Endothelial cell of umbilical vein (primary cell): ENCODE measurements at regions not wholly inside any gene's neighbourhood (a gene's known extent, or its start where the extent isn't known, plus 50 kb on each side); places are given as distances from the start of the nearest gene placed in this dataset.

Experiments used
- BruUV-seq: library from RNA; stranded (reverse); fragments of 400-500 nt; replicated peaks from 2 replicates; lab custom pipeline; 2021; lab: Mats Ljungman, UMichigan
- CTCF ChIA-PET: fragments of 300-600, 350-600 bp; sonication (Branson Sonifier 250); formaldehyde crosslinking; loops from one replicate; lab custom pipeline; 2021; ENCODE audit warnings: antibody characterized with exemption, inconsistent platforms; lab: Charles Lee
- POLR2A ChIA-PET: fragments of 300-600, 350-600 bp; sonication (Branson Sonifier 250); formaldehyde crosslinking; loops from one replicate; lab custom pipeline; 2021; ENCODE audit warnings: antibody characterized with exemption, inconsistent platforms; lab: Charles Lee
- DNase-seq: peaks from one replicate; pipeline ENCODE4 v3.0.0-alpha.2; 2011; ENCODE audit warnings: low read depth, low spot score
- FAIRE-seq: peaks from 2 replicates; lab custom pipeline; 2011; peaks lifted over from hg19 to GRCh38; lab: Jason Lieb, UNC
- H2AFZ ChIP-seq: 2 replicates; pipeline ENCODE4 v1.6.0; 2012; ENCODE audit warnings: low read depth, low read length, control low read depth, inconsistent platforms
- H3K27ac ChIP-seq: 2 replicates; pipeline ENCODE4 v1.5.1; 2011; ENCODE audit warnings: low read depth, mild to moderate bottlenecking, control low read depth, low read length, moderate library complexity; ENCODE audit not compliant: insufficient read depth
- H3K27me3 ChIP-seq, 2 experiments: 2 replicates each; pipeline versions ENCODE4 v1.6.0 to v1.6.1; 2011; ENCODE audit warnings: low read length in 2 of 2, mixed read lengths in 1 of 2; ENCODE audit not compliant: control insufficient read depth in 2 of 2, insufficient read depth in 2 of 2
- H3K36me3 ChIP-seq, 2 experiments: 2 replicates in 1 of 2; 3 replicates in 1 of 2; pipeline ENCODE4 v1.5.1; 2011; ENCODE audit warnings: low read length in 2 of 2, mild to moderate bottlenecking in 1 of 2, moderate library complexity in 1 of 2; ENCODE audit not compliant: control insufficient read depth in 2 of 2, insufficient read depth in 2 of 2; ENCODE audit errors: extremely low read depth in 1 of 2
- H3K4me1 ChIP-seq: 3 replicates; pipeline ENCODE4 v1.5.1; 2011; ENCODE audit warnings: mild to moderate bottlenecking, low read length; ENCODE audit not compliant: control insufficient read depth, insufficient read depth; ENCODE audit errors: extremely low read depth
- H3K4me2 ChIP-seq: 2 replicates; pipeline ENCODE4 v1.6.1; 2011; ENCODE audit warnings: low read length, control low read depth, mixed read lengths; ENCODE audit not compliant: insufficient read depth
- H3K4me3 ChIP-seq, 3 experiments: fragments of 200-600 bp in 1 of 3; sonication (generic), shearing (Covaris generic) in 1 of 3; replicated peaks in 1 of 3; 2 replicates each; pipeline ENCODE4 v1.5.1; 2011 to 2016; ENCODE audit warnings: control low read depth in 3 of 3, low read length in 3 of 3, mild to moderate bottlenecking in 2 of 3, inconsistent platforms in 1 of 3, low read depth in 1 of 3, moderate library complexity in 1 of 3; ENCODE audit not compliant: insufficient read depth in 1 of 3
- H3K79me2 ChIP-seq: 2 replicates; pipeline ENCODE4 v1.6.0; 2012; ENCODE audit warnings: low read length, inconsistent platforms; ENCODE audit not compliant: control insufficient read depth, insufficient read depth
- H3K9ac ChIP-seq: replicated peaks from 2 replicates; pipeline ENCODE3; 2011; ENCODE audit warnings: low read length, control low read depth; ENCODE audit not compliant: insufficient read depth; ENCODE audit errors: extremely low read depth
- H3K9me1 ChIP-seq: replicated peaks from 3 replicates; pipeline ENCODE4 v1.6.0; 2011; ENCODE audit warnings: mild to moderate bottlenecking, low read length; ENCODE audit not compliant: control insufficient read depth, insufficient read depth; ENCODE audit errors: extremely low read depth
- H3K9me3 ChIP-seq: replicated peaks from 2 replicates; pipeline ENCODE4 v1.5.1; 2012; ENCODE audit warnings: low read length, inconsistent platforms; ENCODE audit not compliant: control insufficient read depth, insufficient read depth
- H4K20me1 ChIP-seq: replicated peaks from 2 replicates; pipeline ENCODE3; 2011; ENCODE audit warnings: mild to moderate bottlenecking, low read length; ENCODE audit not compliant: control insufficient read depth, insufficient read depth; ENCODE audit errors: extremely low read depth
- CTCF ChIP-seq, 2 donors: IDR thresholded peaks; 1 replicate in 1 of 2; 2 replicates in 1 of 2; pipeline ENCODE4 v1.5.1; 2011; ENCODE audit warnings: low read length in 2 of 2, mild to moderate bottlenecking in 2 of 2, moderate library complexity in 2 of 2, control low read depth in 1 of 2, inconsistent platforms in 1 of 2, low read depth in 1 of 2; ENCODE audit not compliant: insufficient read depth in 1 of 2; ENCODE audit errors: extremely low read depth in 1 of 2
- EZH2 ChIP-seq: IDR thresholded peaks from 2 replicates; pipeline ENCODE4 v1.6.1; 2012; ENCODE audit warnings: borderline replicate concordance, low read depth, mild to moderate bottlenecking, moderate library complexity, low read length, inconsistent platforms; ENCODE audit not compliant: severe bottlenecking
- FOS ChIP-seq: IDR thresholded peaks from 2 replicates; pipeline ENCODE4 v1.6.1; 2011; ENCODE audit warnings: mild to moderate bottlenecking, low read length, moderate library complexity, borderline replicate concordance; ENCODE audit not compliant: insufficient read depth
- GATA2 ChIP-seq: IDR thresholded peaks from 2 replicates; pipeline ENCODE4 v1.7.0; 2011; ENCODE audit warnings: low read depth, mild to moderate bottlenecking, moderate library complexity, mixed read lengths, low read length; ENCODE audit not compliant: insufficient read length, insufficient read depth
- JUN ChIP-seq: IDR thresholded peaks from 2 replicates; pipeline ENCODE4 v1.6.1; 2011; ENCODE audit warnings: borderline replicate concordance, low read depth; ENCODE audit not compliant: insufficient read length, insufficient read depth
- MAX ChIP-seq: IDR thresholded peaks from 2 replicates; pipeline ENCODE4 v1.6.1; 2011; ENCODE audit not compliant: insufficient read depth, insufficient read length
- MYC ChIP-seq: IDR thresholded peaks from one replicate; pipeline ENCODE4 v1.6.1; 2011; ENCODE audit warnings: mild to moderate bottlenecking, low read depth, low read length
- POLR2A ChIP-seq: IDR thresholded peaks from 2 replicates; pipeline ENCODE4 v1.6.1; 2012; ENCODE audit warnings: low read depth, mild to moderate bottlenecking, control low read depth, low read length
- POLR2AphosphoS5 ChIP-seq: IDR thresholded peaks from 2 replicates; pipeline ENCODE4 v1.6.1; 2012; ENCODE audit warnings: low read depth, mild to moderate bottlenecking, control low read depth, low read length, moderate library complexity; ENCODE audit not compliant: insufficient read depth
- dilution Hi-C: fragments of 300-500 bp; cut with MboI; formaldehyde crosslinking; loops from one replicate; pipeline ENCODE4 v1.15.0; 2019; ENCODE audit warnings: low sequenced_read_pairs; ENCODE audit not compliant: extremely low pct_ligation_motif_present
- intact Hi-C: fragments of 100-400 bp; cut with micrococcal nuclease; formaldehyde crosslinking; loops from one replicate; pipeline ENCODE4 v1.10.0; 2022

DNA sequence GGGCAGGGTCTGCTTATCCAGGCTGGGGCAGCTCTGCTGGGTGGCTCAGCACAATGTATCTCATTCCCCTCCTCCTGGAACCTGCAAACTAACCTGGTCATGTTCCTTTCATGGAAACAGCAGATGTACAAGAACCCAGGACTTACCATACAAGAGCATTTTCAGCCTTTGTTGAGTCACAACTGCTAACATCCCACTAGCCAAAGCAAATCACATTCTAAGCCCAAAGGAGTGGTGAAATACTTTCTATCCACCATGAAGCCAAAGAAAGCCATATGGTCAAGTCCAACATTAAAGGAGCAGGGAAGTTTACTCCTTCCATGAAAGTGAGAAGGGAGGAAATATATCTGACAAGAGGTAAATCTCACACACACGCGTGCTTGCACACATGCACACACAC is 163.0 kb downstream of the IRS1 start:
- Histone ChIP-seq H3K9ac (no peak overlapping the region), H3K4me3 (no peak overlapping the region), H2AFZ (no peak overlapping the region), H3K27ac (no peak overlapping the region), H4K20me1 (no peaks in the 10 kb centered on the region), H3K4me2 (no peak overlapping the region), H3K4me1 (no peaks in the 10 kb centered on the region), H3K36me3 (no peaks in the 10 kb centered on the region), H3K9me1 (no peaks in the 10 kb centered on the region), H3K79me2 (no peaks in the 10 kb centered on the region), H3K9me3 (no peaks in the 10 kb centered on the region), H3K27me3 (peaks cover 2 to 5% of the 10 kb centered on the region in 2 experiments)
- DNase-seq (no peak), FAIRE-seq (no peak)
- dilution Hi-C loops, result no loop called here
- POLR2A ChIA-PET, result no interaction called here
- TF ChIP-seq CTCF (IDR thresholded peaks at IDR 0.05; ENCODE audit: extremely low read depth in 1 of 2, insufficient read depth in 1 of 2, low read depth in 1 of 2, low read length in 2 of 2), result no peak
- TF ChIP-seq POLR2A, result no peak
- TF ChIP-seq POLR2AphosphoS5, result no peak
- no peak for TF ChIP-seq FOS
- TF ChIP-seq GATA2, result no peak
- no peak for TF ChIP-seq JUN
- TF ChIP-seq MYC, result no peak
- no peak for TF ChIP-seq EZH2
- TF ChIP-seq MAX, result no peak
- CTCF ChIA-PET, result no interaction called here
- intact Hi-C loops, result no loop called here
- no TSS peak for BruUV-seq
